HFF-Myc (cell line): ENCODE measurements at regions not wholly inside any gene's neighbourhood (a gene's known extent, or its start where the extent isn't known, plus 50 kb on each side); places are given as distances from the start of the nearest gene placed in this dataset.

Experiments used
- DNase-seq: peaks from one replicate; pipeline ENCODE4 v3.0.0-alpha.2; 2011; ENCODE audit warnings: low read depth; ENCODE audit errors: extremely low read depth
- H3K4me3 ChIP-seq: replicated peaks from 2 replicates; pipeline ENCODE4 v1.5.1; 2011; ENCODE audit warnings: low read depth, mild to moderate bottlenecking, control low read depth, low read length
- CTCF ChIP-seq: IDR thresholded peaks from 2 replicates; pipeline ENCODE4 v1.5.1; 2012; ENCODE audit warnings: mild to moderate bottlenecking, low read depth, low read length, control low read depth; ENCODE audit errors: missing control alignments

DNA sequence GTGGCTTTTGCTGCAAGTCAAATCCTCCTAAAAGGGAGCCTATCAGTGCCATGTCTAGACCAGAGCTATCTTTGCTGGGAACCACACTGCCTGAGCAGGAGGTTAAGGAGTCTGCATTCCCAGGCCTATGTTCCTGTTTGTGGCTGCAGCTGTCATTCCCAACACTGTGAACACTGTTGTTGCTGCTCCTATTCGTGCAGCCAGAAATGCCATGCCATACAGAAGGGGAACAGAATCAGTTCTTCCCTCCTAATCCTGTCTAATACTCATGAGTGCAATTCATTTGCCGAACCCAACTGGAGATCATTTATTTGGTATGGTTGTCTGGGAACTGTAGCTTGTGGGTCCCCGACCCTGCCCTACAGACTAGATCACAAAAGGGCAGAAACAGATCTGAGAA is 406.5 kb upstream of the GJE1 start:
- TF ChIP-seq CTCF, result no peak
- H3K4me3 ChIP-seq, result no peak overlapping the region
- DNase-seq, result no peak

DNA sequence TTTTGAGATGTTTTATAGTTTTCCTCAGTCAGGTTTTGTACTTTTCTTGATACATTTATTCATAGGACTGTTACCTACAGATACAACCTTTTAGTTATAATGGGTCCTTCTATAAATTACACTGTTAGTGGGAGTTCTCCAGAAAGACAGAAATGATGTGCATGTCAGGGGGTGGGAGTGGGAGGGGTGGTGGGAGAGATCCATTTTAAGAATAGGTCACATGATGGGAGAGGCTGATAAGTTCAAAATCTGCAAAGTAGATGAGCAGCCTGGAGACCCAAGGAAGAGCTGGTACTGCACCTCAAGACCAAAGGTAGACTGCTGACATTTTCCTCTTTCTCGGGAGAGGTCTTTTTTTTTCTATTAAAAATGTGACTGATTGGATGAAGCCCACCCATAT is 408.0 kb upstream of the GJE1 start:
- no peak for TF ChIP-seq CTCF
- no peak for DNase-seq
- no peak overlapping the region for H3K4me3 ChIP-seq

DNA sequence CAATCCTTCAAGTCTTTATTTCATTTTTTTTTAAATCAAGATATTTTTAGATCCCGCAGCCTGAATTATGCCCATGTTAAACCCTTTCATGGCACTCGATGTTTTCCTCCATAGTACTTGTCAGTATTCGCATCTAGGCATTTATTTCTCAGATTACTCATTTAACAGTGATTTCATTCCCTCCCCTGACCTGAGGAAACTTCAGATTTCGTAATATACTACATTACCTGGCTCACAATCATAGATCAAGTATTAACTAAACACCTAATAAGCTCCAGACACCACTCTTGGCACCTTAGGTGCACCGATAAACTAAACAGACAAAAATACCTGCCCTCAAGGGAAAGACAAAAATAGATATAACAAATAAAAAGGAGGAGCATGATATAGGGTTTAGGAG is 413.2 kb upstream of the GJE1 start:
- TF ChIP-seq CTCF, result no peak
- no peak for DNase-seq
- H3K4me3 ChIP-seq, result no peak overlapping the region

- TF ChIP-seq CTCF, result no peak
- no peak overlapping the region for H3K4me3 ChIP-seq
- no peak for DNase-seq
Observed at GRCh38 chr6:141705431-141705830, 427.3 kb upstream of the GJE1 start.

- DNase-seq, result no peak
- TF ChIP-seq CTCF, result no peak
- no peak overlapping the region for H3K4me3 ChIP-seq
Observed at GRCh38 chr6:141704151-141704550, 428.6 kb upstream of the GJE1 start.

- no peak for DNase-seq
- H3K4me3 ChIP-seq, result no peak overlapping the region
- no peak for TF ChIP-seq CTCF
Observed at GRCh38 chr6:141701732-141702131, 431.0 kb upstream of the GJE1 start.

DNA sequence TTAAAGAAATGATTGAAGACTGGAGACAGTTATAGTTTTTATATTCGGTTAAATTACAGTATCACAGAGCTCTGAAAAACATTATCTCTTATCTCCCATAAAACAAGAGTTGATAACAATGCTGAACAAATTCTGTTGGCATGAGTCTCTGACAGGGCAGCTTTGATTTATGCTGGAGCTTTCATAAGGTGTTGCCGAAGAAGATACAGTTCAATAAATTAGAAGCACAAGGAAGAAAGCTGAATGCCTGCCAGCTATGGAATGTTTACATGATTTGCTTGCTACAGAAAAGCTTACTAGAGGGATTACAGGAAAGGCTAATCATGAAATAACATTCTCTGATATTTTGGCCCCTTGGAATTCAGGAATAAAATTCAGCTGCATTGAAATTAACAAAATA is 431.9 kb upstream of the GJE1 start:
- H3K4me3 ChIP-seq, result no peak overlapping the region
- DNase-seq, result no peak
- no peak for TF ChIP-seq CTCF
